IPS-20b (cell line): ENCODE measurements at regions not wholly inside any gene's neighbourhood (a gene's known extent, or its start where the extent isn't known, plus 50 kb on each side); places are given as distances from the start of the nearest gene placed in this dataset.

Experiments
- H3K27ac ChIP-seq: one replicate; pipeline ENCODE4 v1.5.1; 2013; ENCODE audit warnings: low read length
- H3K27me3 ChIP-seq: 2 replicates; pipeline ENCODE4 v1.6.1; 2013; ENCODE audit warnings: mild to moderate bottlenecking, low read length, inconsistent platforms; ENCODE audit not compliant: insufficient read depth
- H3K36me3 ChIP-seq: 2 replicates; pipeline ENCODE4 v1.6.1; 2013; ENCODE audit warnings: low read depth, mild to moderate bottlenecking, inconsistent platforms, low read length, moderate library complexity; ENCODE audit not compliant: insufficient read depth
- H3K4me1 ChIP-seq: 2 replicates; pipeline ENCODE4 v1.6.1; 2013; ENCODE audit warnings: mild to moderate bottlenecking, control low read depth, inconsistent platforms, low read length, moderate library complexity; ENCODE audit not compliant: insufficient read depth
- H3K4me3 ChIP-seq: 2 replicates; pipeline ENCODE4 v1.5.1; 2013; ENCODE audit warnings: mild to moderate bottlenecking, low read length, inconsistent platforms
- H3K9ac ChIP-seq: 2 replicates; pipeline ENCODE4 v1.6.1; 2013; ENCODE audit warnings: low read depth, mild to moderate bottlenecking, inconsistent platforms, low read length, moderate library complexity
- H3K9me3 ChIP-seq: 2 replicates; pipeline ENCODE4 v1.6.1; 2013; ENCODE audit warnings: mild to moderate bottlenecking, low read depth, low read length, inconsistent platforms; ENCODE audit not compliant: insufficient read depth

DNA sequence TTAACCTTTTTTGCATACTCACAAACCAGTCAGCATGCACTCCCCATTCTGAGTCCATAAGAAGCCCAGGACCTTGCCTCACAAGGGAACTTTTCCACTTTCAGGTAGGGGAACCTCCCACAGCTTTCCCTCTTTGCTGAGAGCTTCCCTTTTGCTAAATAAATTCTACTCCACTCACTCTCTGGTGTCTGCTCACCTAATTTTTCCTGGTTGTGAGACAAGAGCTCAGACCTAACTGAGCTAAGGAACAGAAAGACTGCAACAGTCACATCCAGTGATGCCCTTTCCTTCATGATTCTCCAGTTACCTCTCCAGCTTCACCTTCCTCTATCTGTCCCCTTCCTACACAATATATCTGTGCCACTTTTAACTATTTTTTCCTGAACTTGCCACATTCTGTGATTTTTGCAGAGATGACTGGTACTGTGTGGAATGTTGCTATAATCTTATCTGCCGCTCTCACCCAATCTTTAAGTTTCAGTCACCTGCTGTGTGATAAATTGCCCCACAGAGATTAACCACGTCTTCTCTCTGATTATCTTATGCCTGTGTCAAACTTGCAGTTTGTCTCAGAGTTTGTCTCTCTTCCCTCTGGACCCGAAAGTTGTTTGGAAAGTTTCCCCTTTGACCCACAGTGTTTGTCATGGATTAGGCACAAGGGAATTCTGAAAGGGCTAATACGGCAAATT, 737.1 kb upstream of the FLRT2 start:
- no peak overlapping the region for H3K9ac ChIP-seq

DNA sequence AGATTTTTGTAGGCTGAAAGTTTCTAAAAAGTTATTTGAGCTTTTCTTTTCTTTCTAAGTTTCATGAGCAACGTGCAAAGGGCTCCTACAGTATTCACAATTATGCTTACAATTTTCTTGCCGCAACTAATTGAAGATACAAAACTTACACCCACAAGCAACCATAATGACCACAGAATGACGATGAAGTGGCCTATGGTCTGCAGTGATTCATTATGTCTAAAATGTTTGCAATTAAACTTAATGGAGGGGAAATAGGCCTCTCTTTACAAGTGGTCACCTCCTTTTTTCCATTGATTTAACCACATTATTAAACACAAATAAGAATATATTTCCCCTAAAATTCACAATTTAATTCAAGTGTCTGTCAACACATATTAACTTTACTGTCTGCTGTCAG, 732.6 kb upstream of the FLRT2 start:
- H3K9me3 ChIP-seq: no peaks in the 10 kb centered on the region
- no peaks in the 10 kb centered on the region for H3K36me3 ChIP-seq
- no peak overlapping the region for H3K4me3 ChIP-seq
- H3K4me1 ChIP-seq: no peaks in the 10 kb centered on the region
- H3K27ac ChIP-seq: no peak overlapping the region
- no peaks in the 10 kb centered on the region for H3K27me3 ChIP-seq
- no peak overlapping the region for H3K9ac ChIP-seq

More for the DNA sequence above, 737.1 kb upstream of the FLRT2 start:
- no peaks in the 10 kb centered on the region for H3K27me3 ChIP-seq
- no peak overlapping the region for H3K27ac ChIP-seq
- H3K9me3 ChIP-seq: no peaks in the 10 kb centered on the region
- no peaks in the 10 kb centered on the region for H3K4me1 ChIP-seq
- H3K4me3 ChIP-seq: no peak overlapping the region
- no peaks in the 10 kb centered on the region for H3K36me3 ChIP-seq

GRCh38 chr14:84804468-84804867, 725.5 kb upstream of the FLRT2 start:
- Histone ChIP-seq H3K27me3 (no peaks in the 10 kb centered on the region), H3K4me3 (no peak overlapping the region), H3K36me3 (no peaks in the 10 kb centered on the region), H3K27ac (no peak overlapping the region), H3K4me1 (no peaks in the 10 kb centered on the region), H3K9ac (no peak overlapping the region), H3K9me3 (no peaks in the 10 kb centered on the region)

DNA sequence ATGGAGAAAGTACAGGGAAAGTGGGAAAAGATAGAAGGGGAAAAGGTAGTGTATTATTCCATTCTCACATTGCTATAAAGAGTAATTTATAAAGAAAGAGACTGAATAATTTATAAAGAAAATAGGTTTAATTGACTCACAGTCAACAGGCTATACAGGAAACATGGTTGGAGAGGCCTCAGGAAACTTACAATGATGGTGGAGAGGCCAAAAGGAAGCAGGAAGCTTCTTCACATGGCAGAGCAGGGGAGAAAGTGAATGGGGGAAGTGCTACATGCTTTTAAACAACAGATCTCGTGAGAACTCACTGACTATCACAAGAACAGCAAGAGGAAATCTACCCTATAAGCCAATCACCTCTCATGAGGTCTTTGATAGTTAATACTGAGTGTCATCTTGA, 725.0 kb upstream of the FLRT2 start:
- no peaks in the 10 kb centered on the region for H3K27me3 ChIP-seq
- H3K4me3 ChIP-seq: no peak overlapping the region

GRCh38 chr14:84806181-84806580, 723.8 kb upstream of the FLRT2 start:
- H3K27me3 ChIP-seq: no peaks in the 10 kb centered on the region
- no peak overlapping the region for H3K9ac ChIP-seq
- no peaks in the 10 kb centered on the region for H3K4me1 ChIP-seq
- H3K4me3 ChIP-seq: no peak overlapping the region
- H3K9me3 ChIP-seq: no peaks in the 10 kb centered on the region
- no peaks in the 10 kb centered on the region for H3K36me3 ChIP-seq
- no peak overlapping the region for H3K27ac ChIP-seq

More for the DNA sequence above, 725.0 kb upstream of the FLRT2 start:
- Histone ChIP-seq H3K36me3 (no peaks in the 10 kb centered on the region), H3K27ac (no peak overlapping the region), H3K9ac (no peak overlapping the region), H3K4me1 (no peaks in the 10 kb centered on the region), H3K9me3 (no peaks in the 10 kb centered on the region)

DNA sequence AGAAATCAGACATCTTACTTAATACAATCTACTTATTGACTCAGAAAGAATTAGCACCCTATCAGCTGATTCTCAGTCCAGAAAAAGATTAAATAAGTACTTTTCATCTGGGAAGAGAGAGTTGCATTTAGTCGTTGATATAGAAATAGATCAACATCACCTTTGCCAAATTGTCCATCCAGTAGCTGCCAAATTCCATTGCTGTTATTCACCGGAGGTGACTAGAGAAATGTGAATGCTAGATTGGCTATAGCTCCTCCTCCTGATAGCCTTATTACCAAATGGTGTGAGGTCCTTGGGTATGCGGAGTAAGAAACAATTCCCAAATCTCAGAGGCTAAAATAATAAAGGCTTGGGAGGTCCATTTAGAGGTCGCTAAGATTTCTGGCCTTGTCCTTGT, 723.3 kb upstream of the FLRT2 start:
- Histone ChIP-seq H3K9ac (no peak overlapping the region), H3K4me3 (no peak overlapping the region), H3K9me3 (no peaks in the 10 kb centered on the region), H3K4me1 (no peaks in the 10 kb centered on the region), H3K27me3 (no peaks in the 10 kb centered on the region), H3K27ac (no peak overlapping the region), H3K36me3 (no peaks in the 10 kb centered on the region)

DNA sequence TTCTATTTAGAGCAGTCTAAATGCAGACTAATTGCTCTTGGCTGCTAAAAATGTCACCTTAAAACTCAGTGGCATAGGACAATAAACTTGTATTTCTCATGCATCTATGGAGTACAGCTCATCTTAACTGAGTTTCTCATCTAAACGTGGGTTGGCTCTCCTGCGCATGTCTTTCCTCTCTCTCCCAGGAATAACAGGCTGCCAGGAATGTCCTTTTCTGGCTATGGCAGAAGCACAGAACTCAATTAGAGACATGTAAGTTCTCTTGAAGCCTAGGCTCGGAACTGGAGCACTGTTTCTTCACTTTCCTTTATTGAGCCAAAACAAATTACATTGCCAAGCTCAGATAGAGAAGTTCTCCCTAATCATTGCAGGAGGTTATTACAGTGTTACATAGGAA, 722.3 kb upstream of the FLRT2 start:
- Histone ChIP-seq H3K9ac (no peak overlapping the region), H3K27me3 (no peaks in the 10 kb centered on the region), H3K4me3 (no peak overlapping the region), H3K4me1 (no peaks in the 10 kb centered on the region), H3K27ac (no peak overlapping the region), H3K9me3 (no peaks in the 10 kb centered on the region), H3K36me3 (no peaks in the 10 kb centered on the region)

- Histone ChIP-seq H3K4me1 (no peaks in the 10 kb centered on the region), H3K36me3 (no peaks in the 10 kb centered on the region), H3K9me3 (no peaks in the 10 kb centered on the region), H3K9ac (no peak overlapping the region), H3K4me3 (no peak overlapping the region), H3K27me3 (no peaks in the 10 kb centered on the region), H3K27ac (no peak overlapping the region)
Observed at GRCh38 chr14:84809158-84809557, 720.8 kb upstream of the FLRT2 start.

DNA sequence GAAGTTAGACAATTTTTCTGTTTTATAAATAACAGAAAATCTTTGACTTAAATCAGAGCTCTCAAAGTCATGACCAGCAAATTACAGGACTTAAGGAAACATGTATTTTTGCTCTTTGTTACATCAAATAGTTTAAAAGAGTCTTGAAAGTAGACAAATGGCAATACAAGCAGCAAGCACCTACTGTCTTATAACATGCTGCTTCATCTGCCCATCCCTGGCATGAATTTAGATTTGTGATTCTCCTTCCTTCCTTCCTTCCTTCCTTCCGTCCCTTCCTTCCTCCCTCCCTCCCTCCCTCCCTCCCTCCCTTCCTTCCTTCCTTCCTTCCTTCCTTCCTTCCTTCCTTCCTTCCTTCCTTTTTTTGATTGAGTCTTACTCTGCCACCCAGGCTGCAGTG, 715.6 kb upstream of the FLRT2 start:
- Histone ChIP-seq H3K4me3 (no peak overlapping the region), H3K27me3 (no peaks in the 10 kb centered on the region), H3K9ac (no peak overlapping the region), H3K4me1 (no peaks in the 10 kb centered on the region), H3K9me3 (no peaks in the 10 kb centered on the region), H3K36me3 (no peaks in the 10 kb centered on the region), H3K27ac (no peak overlapping the region)

DNA sequence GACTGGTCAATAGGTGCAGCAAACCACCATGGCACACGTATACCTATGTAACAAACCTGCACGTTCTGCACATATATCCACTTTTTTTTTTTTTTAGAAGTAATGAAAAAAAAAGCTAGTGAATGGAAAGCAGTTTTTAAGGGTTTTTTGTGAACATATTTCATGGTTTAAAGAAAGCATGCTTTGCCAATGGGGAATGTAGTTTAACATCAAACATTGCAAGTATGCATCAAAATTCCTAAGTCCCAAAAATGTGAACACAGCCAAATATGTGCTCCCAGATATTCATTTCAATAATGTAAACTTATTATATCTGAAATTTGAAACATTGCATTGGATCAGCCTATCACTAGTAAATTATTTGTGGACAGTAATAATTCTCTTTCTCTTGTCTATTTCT, 710.4 kb upstream of the FLRT2 start:
- no peak overlapping the region for H3K4me3 ChIP-seq
- no peak overlapping the region for H3K9ac ChIP-seq
- H3K36me3 ChIP-seq: no peaks in the 10 kb centered on the region
- peaks cover 3% of the 10 kb centered on the region for H3K9me3 ChIP-seq
- no peak overlapping the region for H3K27ac ChIP-seq
- H3K27me3 ChIP-seq: no peaks in the 10 kb centered on the region
- no peaks in the 10 kb centered on the region; the same call in 1 of the 2 replicates for H3K4me1 ChIP-seq

DNA sequence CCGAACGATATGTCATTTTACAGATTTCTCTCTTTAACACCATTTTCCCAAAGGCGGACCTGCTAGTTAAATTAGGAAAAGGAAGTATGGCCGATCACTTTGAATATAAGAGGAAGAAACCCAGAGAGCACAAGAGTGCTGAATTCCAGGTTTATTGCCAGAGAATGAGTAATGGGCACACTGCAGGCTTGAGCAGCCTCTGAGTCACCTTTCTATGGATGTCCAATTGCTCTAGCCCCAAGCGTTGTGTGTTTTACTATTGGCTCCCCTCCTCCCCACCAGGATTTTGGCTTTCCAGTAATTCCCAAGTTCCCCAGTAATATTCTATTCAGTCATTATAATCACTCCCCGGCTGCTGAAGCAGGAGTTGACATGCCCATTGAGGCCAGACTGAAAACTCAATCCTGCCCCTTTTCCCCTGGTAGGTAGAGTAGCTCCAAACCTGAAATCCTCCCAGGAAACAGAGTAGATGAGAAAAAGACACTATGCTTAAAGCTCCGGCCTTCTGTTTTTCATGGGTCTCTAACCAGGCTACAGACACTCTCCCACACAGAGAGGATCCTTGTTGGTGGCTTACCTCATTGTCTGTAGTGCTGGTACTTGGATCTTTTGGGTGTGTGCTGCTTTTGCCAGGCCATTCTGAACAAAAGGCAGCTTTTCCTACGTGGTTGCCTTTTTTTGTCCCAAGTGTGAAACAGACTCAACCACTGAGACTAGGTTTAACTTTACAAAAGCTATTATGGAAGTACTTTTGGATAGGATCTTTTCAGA, 704.3 kb upstream of the FLRT2 start:
- Histone ChIP-seq H3K27ac (no peak overlapping the region), H3K4me1 (peaks cover 8% of the 10 kb centered on the region; the same call in 1 of the 2 replicates), H3K9ac (no peak overlapping the region), H3K4me3 (no peak overlapping the region), H3K36me3 (no peaks in the 10 kb centered on the region), H3K9me3 (peaks cover 3% of the 10 kb centered on the region), H3K27me3 (no peaks in the 10 kb centered on the region)

DNA sequence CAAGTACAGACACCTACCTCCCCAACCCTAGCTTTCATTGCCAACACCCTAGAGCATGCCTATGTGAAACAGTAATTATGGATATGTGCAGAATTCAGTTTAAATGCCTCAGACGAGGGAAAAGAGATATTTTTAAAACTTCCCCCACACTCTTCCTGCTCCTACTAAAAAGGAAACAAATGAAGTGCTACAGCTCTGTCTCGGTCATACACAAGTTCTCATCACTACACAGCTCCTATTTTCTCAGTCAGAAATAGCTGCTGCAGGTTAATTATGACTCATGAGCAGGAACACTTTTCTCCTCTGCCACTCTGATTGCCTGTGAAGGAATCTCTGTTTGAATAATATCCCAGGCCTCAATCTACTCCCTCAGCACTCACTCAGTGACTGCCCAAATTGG, 703.6 kb upstream of the FLRT2 start:
- H3K27ac ChIP-seq: no peak overlapping the region
- H3K9ac ChIP-seq: no peak overlapping the region
- no peaks in the 10 kb centered on the region for H3K27me3 ChIP-seq
- peaks cover 8% of the 10 kb centered on the region; the same call in 1 of the 2 replicates for H3K4me1 ChIP-seq
- H3K4me3 ChIP-seq: no peak overlapping the region
- no peaks in the 10 kb centered on the region for H3K36me3 ChIP-seq
- peaks cover 3% of the 10 kb centered on the region for H3K9me3 ChIP-seq
